Heart left ventricle (tissue), 16 donors: ENCODE measurements at regions not wholly inside any gene's neighbourhood (a gene's known extent, or its start where the extent isn't known, plus 50 kb on each side); places are given as distances from the start of the nearest gene placed in this dataset.

Source experiments
- ATAC-seq, 4 donors: fragments of 200-7000 bp; cut with Tn5 transposase; one replicate each; pipeline ENCODE4 v1.9.1; 2020 to 2022; ENCODE audit warnings: moderate library complexity in 4 of 4, mild to moderate bottlenecking in 3 of 4, moderate number of reproducible peaks in 1 of 4
- DNase-seq, 5 donors: peaks; one replicate each; pipeline ENCODE4 v3.0.0-alpha.2; 2020
- H3K27ac ChIP-seq, 12 donors: fragments of 200-600 bp; sonication (generic) in 4 of 12; one replicate each; pipeline versions ENCODE4 v1.5.0 to v1.8.0; 2016 to 2022; ENCODE audit warnings: mild to moderate bottlenecking in 2 of 12
- H3K27me3 ChIP-seq, 9 donors: fragments of 200-600 bp; sonication (generic) in 2 of 9; one replicate each; pipeline versions ENCODE4 v1.5.1 to v1.8.0; 2016 to 2022; ENCODE audit warnings: mild to moderate bottlenecking in 3 of 9
- H3K36me3 ChIP-seq, 9 donors: fragments of 200-600 bp; sonication (generic) in 2 of 9; one replicate each; pipeline versions ENCODE4 v1.5.0 to v1.8.0; 2018 to 2022; ENCODE audit warnings: mild to moderate bottlenecking in 2 of 9
- H3K4me1 ChIP-seq, 12 donors: fragments of 200-600 bp; sonication (generic) in 4 of 12; one replicate each; pipeline versions ENCODE4 v1.5.0 to v1.8.0; 2016 to 2022; ENCODE audit warnings: mild to moderate bottlenecking in 3 of 12
- H3K4me3 ChIP-seq, 12 donors: fragments of 200-600 bp; sonication (generic) in 4 of 12; one replicate each; pipeline versions ENCODE4 v1.5.0 to v1.8.0; 2017 to 2022; ENCODE audit warnings: mild to moderate bottlenecking in 9 of 12, moderate library complexity in 4 of 12
- H3K9me3 ChIP-seq, 12 donors: fragments of 200-600 bp; sonication (generic) in 4 of 12; one replicate each; pipeline versions ENCODE4 v1.5.0 to v1.8.0; 2016 to 2022; ENCODE audit warnings: mild to moderate bottlenecking in 1 of 12
- POLR2A ChIP-seq, 2 donors: fragments of 450-650 bp; IDR thresholded peaks; one replicate each; pipeline ENCODE4 v1.6.1; 2017; ENCODE audit warnings: antibody characterized with exemption in 2 of 2, mild to moderate bottlenecking in 2 of 2, moderate library complexity in 2 of 2
- WGBS, 4 donors: extraction: QIAGEN DNeasy Blood & Tissue Kit in 2 of 4; methylation state at CpG; one replicate each; pipeline versions ENCODE4 v1.1.5 to v1.1.7; 2013 to 2018; 5-methylcytosine and 5-hydroxymethylcytosine counted together
- intact Hi-C, 10 donors: fragments of 100-400 bp; cut with DNase I; formaldehyde crosslinking; loops; one replicate each; pipeline versions ENCODE4 v1.11.1 to v1.14.2; 2022
- TF ChIP-seq, protein P1 (sequence below), 12 donors: fragments of 200-600 bp; sonication (generic) in 4 of 12; IDR thresholded peaks; one replicate each; pipeline versions ENCODE4 v1.5.0 to v1.8.0; 2018 to 2022; ENCODE audit warnings: antibody characterized with exemption in 12 of 12, mild to moderate bottlenecking in 5 of 12
- donor health status: ischemic (EF 13 %, LVEDD 7.1; RV severe dilation, severe dysfunction).
- donor health status: healthy with polysubstance abuse.
- donor health status: DM: no; HTN: yes; CAD: no.
- donor health status: DM: no; HTN: no; CAD: no.
- donor health status: ischemic (EF 25% LVEDD 6.9; RV normal size, moderate dysfunction).
- donor health status: ischemic (EF 25% LVEDD 5.7; RV mildly dilated, moderate dysfunction).
- donor health status: healthy.
- donor health status: DM: yes; HTN: yes; CAD: no.
- donor health status: ischemic (EF 35%, LVEDD 5.7; RV mildly dilated, moderate dysfunction).
- donor health status: nonischemic (EF 11% LVEDD 7.7; RV severe dilation, severe dysfunction).
- donor health status: DM: yes; HTN: yes; CAD: no.
- donor health status: PGD.
- donor health status: ischemic (EF 29% LVEDD 5.4; RV normal size, mild dysfunction).
- donor health status: nonischemic (EF 23%, LVEDD 6.1; RV moderate dilation, normal function).

DNA sequence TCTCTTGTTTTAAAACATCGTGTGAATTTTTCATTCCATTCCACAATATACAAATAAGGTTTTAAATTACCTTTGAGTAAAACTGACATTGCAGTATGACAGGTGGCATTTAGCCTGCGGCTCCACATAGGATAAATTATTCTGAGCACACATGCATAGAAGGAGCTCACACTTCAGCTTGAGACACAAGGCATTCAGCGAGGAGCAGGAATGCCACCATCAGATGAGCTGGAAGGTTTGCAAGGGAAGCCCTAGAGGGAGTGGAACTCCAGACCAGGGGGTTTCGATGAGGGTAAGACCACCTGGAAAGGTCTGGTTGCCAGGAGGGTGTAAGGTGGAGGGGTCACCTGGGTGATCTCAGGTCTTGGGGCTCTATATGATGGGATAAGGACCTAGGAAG lies 259.0 kb upstream of the ADRA1B start:
- Histone ChIP-seq H3K36me3 (no peaks in the 10 kb centered on the region), H3K4me3 (no peak overlapping the region), H3K9me3 (no peaks in the 10 kb centered on the region), H3K27ac (no peak overlapping the region), H3K27me3 (no peaks in the 10 kb centered on the region), H3K4me1 (peaks cover 0 to 12% (median 4%) of the 10 kb centered on the region in 12 donors)
- no peak for DNase-seq
- peak in 1 of 4 donors; percentile 22 for ATAC-seq
- intact Hi-C loops: loop anchor here in 3 of 10 donors (5.0 to 10.0 kb wide), 4 partner anchors 135 to 210 kb away; no protein-coding TSS in a partner anchor
- TF ChIP-seq, protein P1, sequence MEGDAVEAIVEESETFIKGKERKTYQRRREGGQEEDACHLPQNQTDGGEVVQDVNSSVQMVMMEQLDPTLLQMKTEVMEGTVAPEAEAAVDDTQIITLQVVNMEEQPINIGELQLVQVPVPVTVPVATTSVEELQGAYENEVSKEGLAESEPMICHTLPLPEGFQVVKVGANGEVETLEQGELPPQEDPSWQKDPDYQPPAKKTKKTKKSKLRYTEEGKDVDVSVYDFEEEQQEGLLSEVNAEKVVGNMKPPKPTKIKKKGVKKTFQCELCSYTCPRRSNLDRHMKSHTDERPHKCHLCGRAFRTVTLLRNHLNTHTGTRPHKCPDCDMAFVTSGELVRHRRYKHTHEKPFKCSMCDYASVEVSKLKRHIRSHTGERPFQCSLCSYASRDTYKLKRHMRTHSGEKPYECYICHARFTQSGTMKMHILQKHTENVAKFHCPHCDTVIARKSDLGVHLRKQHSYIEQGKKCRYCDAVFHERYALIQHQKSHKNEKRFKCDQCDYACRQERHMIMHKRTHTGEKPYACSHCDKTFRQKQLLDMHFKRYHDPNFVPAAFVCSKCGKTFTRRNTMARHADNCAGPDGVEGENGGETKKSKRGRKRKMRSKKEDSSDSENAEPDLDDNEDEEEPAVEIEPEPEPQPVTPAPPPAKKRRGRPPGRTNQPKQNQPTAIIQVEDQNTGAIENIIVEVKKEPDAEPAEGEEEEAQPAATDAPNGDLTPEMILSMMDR (IDR thresholded peaks at IDR 0.05): no peak
- no peak for TF ChIP-seq POLR2A (IDR thresholded peaks at IDR 0.05)
- 54 to 86% (median 73%) methylated on average over 4 of the region's 4 CpGs for WGBS, 4 donors

DNA sequence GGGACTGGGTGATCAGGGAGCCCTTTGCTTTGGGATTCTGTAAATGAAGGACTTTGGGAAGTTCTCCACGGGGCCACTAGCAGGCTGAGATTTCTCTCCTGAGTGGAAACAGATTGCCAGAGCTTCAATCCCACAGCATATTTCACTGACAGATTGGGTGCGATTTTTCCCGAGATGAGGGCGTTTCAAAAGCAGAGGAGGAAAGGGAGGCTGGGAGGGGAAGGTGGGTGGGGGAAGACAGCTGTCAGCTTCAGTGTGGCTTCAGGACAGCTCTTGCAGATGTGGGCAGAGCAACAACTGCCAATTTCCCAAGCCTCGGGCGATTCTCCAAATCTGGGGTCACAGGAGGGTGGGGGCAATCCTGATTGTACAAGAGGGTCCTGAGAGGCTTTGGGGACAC lies 258.5 kb upstream of the ADRA1B start:
- Histone ChIP-seq H3K27ac (no peak overlapping the region), H3K36me3 (no peaks in the 10 kb centered on the region), H3K27me3 (no peaks in the 10 kb centered on the region), H3K9me3 (no peaks in the 10 kb centered on the region), H3K4me3 (no peak overlapping the region), H3K4me1 (peaks cover 0 to 12% (median 4%) of the 10 kb centered on the region in 12 donors)
- DNase-seq (no peak), ATAC-seq (no peak)
- intact Hi-C loops: loop anchor here in 3 of 10 donors (5.0 to 10.0 kb wide), 4 partner anchors 135 to 210 kb away; no protein-coding TSS in a partner anchor
- WGBS, 4 donors: 45 to 53% (median 49%) methylated on average over 6 of the region's 6 CpGs
- TF ChIP-seq POLR2A (IDR thresholded peaks at IDR 0.05): no peak
- TF ChIP-seq, protein P1 (IDR thresholded peaks at IDR 0.05): no peak

DNA sequence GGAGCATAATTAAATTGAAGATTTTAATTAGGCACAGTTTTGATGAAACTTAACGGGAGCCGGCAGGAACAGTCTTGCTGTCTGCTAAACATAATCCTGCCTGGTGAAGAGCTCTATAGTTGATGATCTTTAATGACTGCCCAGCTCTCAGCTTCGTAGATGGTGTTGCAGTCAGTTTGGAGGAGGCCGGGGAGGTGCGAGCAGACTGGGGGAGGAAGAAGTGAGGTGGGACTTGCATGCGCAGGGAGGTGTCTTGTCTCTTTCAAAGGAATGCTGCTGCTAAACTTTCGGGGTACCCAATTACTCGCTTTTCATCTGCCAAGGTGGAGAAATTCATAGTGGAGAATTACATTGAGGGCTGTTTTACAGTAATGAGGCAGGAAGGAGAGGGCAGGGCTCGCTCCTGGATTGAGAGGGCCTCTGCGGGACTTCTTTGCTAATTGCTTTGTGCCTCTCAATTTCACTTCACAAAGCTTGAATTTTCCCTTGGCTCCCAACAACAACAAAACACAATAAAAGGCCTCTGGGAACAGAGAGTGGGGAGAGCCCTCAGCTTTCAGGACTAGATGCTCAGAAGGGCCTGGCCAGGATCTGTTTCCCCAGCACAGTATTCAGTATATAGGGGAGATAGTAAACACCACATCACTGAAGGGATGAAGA lies 257.9 kb upstream of the ADRA1B start:
- no peak overlapping the region for H3K4me3 ChIP-seq
- H3K27ac ChIP-seq: no peak overlapping the region
- H3K4me1 ChIP-seq: peaks cover 0 to 12% (median 4%) of the 10 kb centered on the region in 12 donors
- WGBS, 4 donors: 82 to 90% (median 84%) methylated on average over 10 of the region's 10 CpGs
- no peaks in the 10 kb centered on the region for H3K36me3 ChIP-seq
- intact Hi-C loops: loop anchor here in 3 of 10 donors (5.0 to 10.0 kb wide), 4 partner anchors 136 to 211 kb away; no protein-coding TSS in a partner anchor
- TF ChIP-seq, protein P1 (IDR thresholded peaks at IDR 0.05): no peak
- no peak for TF ChIP-seq POLR2A (IDR thresholded peaks at IDR 0.05)
- H3K27me3 ChIP-seq: no peaks in the 10 kb centered on the region
- DNase-seq: no peak
- no peaks in the 10 kb centered on the region for H3K9me3 ChIP-seq
- no peak for ATAC-seq

DNA sequence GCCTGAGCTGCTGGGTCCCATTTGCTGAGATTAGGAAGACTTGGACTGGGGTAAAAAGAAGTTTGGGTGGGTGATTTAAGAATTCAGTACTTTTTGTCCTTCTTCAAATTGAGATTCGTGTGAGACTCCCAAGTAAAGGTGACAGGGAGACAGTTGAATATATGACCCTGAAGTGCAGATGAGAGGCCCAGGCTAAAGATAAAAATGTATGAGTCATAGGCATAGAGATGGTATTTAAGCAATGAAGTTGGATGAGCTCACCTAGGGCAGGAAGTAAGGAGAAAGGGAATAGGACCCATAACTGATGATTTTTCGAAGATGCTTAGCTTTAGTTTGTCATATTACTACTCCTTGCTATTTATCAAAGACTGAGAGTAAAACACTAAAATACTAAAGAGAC lies 255.9 kb upstream of the ADRA1B start:
- H3K4me1 ChIP-seq: peaks cover 0 to 12% (median 4%) of the 10 kb centered on the region in 12 donors
- no peaks in the 10 kb centered on the region for H3K27me3 ChIP-seq
- intact Hi-C loops: no loop called here
- no peaks in the 10 kb centered on the region for H3K36me3 ChIP-seq
- no peak for DNase-seq
- no peak overlapping the region for H3K4me3 ChIP-seq
- WGBS, 4 donors: 60 to 73% (median 66%) methylated on average over 2 of the region's 2 CpGs
- no peak for ATAC-seq
- no peak for TF ChIP-seq POLR2A (IDR thresholded peaks at IDR 0.05)
- TF ChIP-seq, protein P1 (IDR thresholded peaks at IDR 0.05): no peak
- no peaks in the 10 kb centered on the region for H3K9me3 ChIP-seq
- no peak overlapping the region for H3K27ac ChIP-seq
